ENCODE measurements at regions not wholly inside any gene's neighbourhood (a gene's known extent, or its start where the extent isn't known, plus 50 kb on each side); places are given as distances from the start of the nearest gene placed in this dataset.
"Not testable (repeated sequence)": the region's sequence is repeated elsewhere in the genome, so short reads cannot be mapped to it uniquely, and the experiment has no call there.

DNA sequence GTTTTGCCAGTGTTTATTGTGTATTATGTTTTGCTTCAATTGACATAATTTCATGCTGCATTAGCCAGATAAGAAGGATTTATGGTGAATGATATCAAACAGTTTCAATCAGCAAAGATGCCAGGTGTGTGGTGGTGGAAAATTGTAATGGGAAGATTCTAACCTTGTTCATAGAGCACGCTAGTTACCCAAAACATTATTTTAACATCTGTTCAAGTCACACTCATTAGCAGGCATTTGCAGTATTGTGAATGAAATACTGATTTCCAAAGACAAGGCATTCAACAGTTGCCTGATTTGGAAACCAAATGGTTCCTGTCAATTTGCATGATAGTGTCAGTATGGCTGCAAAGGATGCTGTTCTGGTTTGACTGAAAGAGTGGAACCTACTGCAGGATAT lies 129.7 kb downstream of the EPC1 start:
- DNase-seq = no peak

DNA sequence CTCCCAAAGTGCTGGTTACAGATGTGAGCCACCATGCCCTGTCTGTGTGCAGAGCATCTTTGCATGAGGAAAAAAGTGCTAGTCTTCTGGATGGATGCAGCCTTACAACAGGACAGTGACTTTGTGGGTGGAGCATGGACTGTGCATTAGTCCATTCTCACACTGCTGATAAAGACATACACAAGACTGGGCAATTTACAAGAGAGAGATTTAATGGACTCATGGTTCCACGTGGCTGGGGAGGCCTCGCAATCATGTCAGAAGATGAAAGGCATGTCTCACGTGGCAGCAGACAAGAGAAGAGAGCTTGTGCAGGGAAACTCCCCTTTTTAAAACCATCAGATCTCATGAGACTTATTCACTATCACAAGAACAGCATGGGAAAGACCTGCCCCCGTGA lies 133.1 kb downstream of the EPC1 start:
- not testable (repeated sequence) for DNase-seq

- no peak for DNase-seq
Observed at GRCh38 chr10:32211046-32211363, 136.0 kb downstream of the EPC1 start.

DNA sequence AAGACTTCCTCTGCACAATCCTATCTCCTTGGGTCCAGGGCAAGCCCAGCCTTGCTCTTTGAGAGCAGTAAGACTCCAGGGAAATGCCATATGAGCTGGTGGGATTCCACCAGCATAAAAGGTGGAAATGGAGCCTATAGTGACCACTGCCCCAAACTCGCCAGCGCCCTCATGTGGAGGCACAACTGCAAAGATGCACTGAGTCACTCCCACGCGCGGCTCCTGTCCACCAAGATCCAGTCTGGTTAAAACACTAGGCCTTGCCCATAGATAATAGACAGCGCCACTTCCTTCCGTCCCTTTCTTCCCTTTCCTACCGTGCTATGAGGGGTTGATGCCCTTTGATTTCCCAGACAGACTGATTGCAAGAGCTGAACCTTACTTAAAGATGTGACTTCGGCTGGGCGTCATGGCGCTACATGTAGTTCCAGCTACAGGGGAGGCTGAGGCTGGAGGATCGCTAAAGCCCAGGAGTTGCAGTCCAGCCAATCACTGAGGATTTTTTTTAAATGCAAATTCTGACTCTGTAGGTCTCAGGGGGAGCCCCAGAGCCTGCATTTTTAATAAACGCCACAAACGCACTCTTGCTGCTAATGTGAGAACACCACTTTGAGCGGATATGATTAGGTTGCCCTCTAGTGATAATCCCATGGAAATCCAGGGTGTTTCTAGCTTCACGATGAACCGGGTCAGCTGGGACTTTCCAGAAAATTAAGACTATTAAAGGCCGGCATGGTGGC lies 136.5 kb downstream of the EPC1 start:
- peak; percentile 35 for DNase-seq

DNA sequence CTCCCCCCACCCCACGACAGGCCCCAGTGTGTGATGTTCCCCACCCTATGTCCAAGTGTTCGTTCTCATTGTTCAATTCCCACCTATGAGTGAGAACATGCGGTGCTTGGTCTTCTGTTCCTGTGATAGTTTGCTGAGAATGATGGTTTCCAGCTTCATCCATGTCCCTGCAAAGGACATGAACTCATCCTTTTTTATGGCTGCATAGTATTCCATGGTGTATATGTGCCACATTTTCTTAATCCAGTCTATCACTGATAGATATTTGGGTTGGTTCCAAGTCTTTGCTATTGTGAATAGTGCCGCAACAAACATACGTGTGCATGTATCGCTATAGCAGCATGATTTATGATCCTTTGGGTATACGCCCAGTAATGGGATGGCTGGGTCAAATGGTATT lies 139.0 kb downstream of the EPC1 start:
- DNase-seq = not testable (repeated sequence)

GRCh38 chr10:32207544-32207943 lies 139.4 kb downstream of the EPC1 start:
- DNase-seq = no peak

DNA sequence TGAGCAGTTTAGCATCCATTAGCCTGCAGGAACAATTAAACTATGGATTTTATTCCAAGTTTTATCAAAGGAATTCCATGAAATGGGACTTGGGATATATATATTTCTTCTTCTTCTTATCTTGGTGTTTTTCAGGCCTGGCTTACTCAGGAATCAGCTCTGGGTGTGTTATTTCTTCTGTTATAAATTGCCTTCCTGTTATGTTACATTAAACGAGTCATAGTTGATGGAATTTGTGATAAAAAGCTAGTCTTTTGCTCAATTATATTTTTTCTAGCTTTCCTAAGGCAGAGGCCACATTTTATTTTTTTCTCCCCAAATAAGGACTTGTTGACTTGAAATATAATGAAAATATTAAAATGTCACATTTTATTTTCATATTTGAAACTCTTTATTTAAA lies 141.3 kb downstream of the EPC1 start:
- no peak for DNase-seq

GRCh38 chr10:32204606-32205005 lies 142.4 kb downstream of the EPC1 start:
- DNase-seq = no peak

DNA sequence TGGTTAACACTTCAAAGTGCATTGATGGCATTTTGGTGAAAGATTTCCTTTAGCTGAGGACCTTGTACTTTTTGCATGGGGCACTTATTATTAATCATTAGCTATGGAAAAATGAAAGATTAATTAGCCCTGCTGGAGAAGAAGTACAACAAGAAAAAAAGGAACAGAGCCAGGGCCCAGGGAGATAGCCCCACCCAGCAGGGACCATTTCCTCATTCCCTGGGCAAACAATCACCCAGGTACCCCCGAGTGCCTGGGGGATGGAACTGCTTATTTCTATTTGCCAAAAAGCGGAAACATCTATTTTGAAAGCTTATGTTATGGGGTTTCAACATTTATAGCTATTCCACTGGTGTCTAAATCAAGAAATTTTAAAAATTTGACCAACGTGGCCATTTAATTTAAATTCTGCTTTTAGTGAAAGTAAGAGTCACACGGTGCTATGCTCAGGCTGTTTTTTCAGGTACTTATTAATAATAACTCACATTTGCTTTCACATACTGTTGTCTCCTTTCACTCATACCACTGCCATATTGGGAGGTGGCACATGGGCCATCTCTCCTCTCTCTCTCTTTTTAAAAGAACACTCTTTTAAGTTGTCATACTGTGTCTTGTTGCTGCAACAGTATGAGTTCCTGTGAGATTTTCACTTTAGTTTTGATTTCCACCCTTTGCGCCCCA lies 143.6 kb upstream of the KIF5B start:
- DNase-seq = no peak

- DNase-seq = no peak
Observed at GRCh38 chr10:32197423-32197822, 141.2 kb upstream of the KIF5B start.

- no peak for DNase-seq
Observed at GRCh38 chr10:32190890-32191491, 134.8 kb upstream of the KIF5B start.

- DNase-seq = no peak
Observed at GRCh38 chr10:32189400-32190084, 133.3 kb upstream of the KIF5B start.

DNA sequence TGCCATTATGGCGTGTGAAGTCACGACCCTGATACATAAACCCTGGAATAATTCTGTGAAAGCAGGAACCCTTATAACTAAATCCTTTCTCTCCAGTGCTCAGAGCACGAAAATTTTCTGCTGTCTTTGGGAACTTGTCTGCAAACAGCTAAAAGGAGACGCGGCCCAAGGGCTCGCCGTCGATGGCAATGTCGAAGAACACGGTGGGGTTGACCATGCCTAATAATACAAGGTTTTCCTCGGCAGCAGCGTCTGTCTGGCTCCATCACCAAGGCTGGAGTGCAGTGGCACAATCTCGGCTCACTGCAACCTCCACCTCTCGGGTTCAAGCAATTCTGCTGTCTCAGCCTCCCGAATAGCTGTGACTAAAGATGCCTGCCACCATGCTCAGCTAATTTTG lies 132.4 kb upstream of the KIF5B start:
- not testable (repeated sequence) for DNase-seq

DNA sequence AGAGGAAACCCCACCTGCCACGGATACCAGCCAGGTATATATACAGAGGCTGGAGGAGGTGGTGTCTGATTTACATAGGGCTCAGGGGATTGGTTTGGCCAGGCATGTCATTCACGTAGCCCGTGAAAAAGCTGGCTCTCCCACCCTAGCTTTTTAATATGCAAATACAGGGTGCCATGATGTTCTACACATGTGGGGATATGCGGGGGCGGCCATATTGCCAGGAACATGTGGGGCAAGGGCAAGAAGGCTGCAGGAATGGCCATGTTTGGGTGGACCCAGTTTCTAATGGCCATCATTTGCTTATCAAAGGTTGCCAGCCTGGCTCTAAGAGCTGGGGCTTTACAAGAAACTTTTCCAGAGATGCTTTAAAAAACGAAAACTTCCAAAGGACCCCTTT lies 131.5 kb upstream of the KIF5B start:
- no peak for DNase-seq

DNA sequence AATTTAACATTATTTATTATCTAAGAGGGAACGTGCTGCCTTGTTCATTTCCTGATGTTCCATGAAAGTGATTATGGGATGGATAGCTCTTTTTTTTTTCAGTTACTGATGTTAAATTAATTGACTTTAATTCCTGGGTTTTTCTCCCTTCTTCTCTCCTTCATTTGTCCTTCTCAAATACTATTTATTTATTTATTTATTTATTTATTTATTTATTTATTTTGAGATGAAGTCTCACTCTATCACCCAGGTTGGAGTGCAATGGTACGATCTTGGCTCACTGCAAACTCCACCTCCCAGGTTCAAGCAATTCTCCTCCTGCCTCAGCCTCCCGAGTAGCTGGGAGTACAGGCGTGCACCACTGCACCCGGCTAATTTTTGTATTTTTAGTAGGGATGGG lies 127.4 kb upstream of the KIF5B start:
- not testable (repeated sequence) for DNase-seq

- no peak for DNase-seq
Observed at GRCh38 chr10:32182476-32182875, 126.3 kb upstream of the KIF5B start.

DNA sequence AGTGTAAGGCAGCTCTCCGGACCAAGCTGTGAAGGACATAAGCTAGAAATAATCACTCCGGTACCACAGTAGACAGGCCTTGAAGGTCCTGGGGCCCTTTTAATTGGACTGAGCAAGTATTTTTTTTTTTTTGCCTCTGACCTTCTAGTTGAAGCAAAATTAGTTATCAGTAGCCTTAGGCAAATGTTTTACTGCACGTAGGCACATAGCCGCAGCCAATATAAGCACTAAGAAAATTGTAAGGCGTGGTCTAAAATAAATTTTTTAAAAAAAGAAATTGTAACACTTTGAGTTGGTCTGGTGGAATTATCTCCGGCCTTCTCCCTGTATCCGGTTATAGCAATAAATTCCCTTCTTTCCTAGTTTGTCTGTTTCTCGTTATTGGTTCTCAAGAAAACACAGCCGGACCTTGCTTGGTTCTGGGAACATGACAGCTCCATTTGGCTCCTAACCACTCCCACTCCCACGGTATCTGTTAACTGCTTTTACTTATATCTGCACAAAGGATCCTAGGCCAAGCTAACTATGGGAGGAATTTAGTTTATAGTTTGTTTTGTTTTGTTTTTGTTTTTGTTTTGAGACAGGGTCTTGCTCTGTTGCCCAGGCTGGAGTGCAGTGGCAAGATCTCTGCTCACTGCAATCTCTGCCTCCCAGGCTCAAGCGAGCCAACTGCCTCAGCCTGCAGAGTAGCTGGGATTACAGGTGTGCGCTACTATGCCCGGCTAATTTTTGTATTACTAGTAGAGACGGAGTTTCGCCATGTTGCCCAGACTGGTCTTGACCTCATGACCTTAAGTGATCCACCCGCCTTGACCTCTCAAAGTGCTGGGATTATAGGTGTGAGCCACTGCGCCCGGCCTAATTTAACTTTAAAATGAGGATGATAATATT lies 124.4 kb upstream of the KIF5B start:
- no peak for DNase-seq

DNA sequence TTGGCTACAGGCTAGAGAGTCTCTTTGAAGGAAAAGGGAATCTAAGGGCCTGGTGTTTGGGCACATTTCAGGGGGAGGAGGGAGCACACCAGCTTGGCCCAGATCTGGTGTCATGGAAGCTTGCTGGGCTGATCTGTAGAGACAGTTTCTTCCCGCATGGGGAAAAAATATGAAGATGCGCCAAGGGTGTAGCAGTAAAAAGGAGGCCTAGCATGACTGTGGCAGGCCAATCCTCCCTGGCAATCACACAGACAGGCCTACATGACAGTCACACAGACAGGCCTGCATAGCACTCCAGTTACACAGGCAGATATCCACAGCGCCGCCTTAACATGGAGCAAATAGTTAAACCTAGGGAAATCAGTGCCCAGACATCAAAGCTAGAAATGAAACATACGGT lies 123.6 kb upstream of the KIF5B start:
- no peak for DNase-seq

DNA sequence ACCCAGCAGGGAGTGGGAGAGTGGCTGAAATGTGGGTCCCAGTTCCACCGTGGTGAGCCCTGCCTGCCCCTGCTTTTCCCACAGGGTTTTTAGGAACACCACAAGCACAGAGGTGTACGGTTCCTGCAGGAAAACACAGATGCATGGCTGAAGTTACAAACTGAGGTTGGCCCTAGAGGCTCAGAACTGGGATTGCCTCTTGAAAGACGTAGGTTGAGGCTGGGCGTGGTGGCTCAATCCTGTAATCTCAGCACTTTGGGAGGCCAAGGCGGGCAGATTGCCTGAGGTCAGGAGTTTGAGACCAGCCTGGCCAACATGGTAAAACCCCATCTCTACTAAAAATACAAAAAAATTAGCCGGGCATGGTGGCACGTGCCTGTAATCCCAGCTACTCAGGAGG lies 121.4 kb upstream of the KIF5B start:
- not testable (repeated sequence) for DNase-seq

DNA sequence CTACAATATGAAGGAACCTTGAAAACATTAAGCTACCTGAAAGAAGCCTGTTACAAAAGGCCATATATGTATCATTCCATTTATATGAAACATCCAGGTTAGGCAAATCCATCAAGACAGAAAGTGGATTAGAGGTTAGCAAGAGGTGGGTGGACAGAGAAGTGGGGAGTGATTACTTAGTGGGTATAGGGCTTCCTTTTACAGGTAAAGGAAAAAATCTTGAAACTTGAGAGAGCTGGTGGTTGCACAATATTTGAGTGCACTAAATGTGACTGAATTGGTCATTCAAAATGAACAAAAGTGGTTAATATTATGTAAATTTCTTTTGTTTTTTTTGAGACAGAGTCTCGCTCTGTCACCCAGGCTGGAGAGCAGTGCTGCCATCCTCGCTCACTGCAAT lies 119.4 kb upstream of the KIF5B start:
- no peak for DNase-seq

- DNase-seq = no peak
Observed at GRCh38 chr10:32174349-32174893, 118.2 kb upstream of the KIF5B start.

- no peak for DNase-seq
Observed at GRCh38 chr10:32171204-32171603, 115.0 kb upstream of the KIF5B start.

GRCh38 chr10:32169556-32169955 lies 113.3 kb upstream of the KIF5B start:
- DNase-seq = no peak
